ENCODE measurements at regions not wholly inside any gene's neighbourhood (a gene's known extent, or its start where the extent isn't known, plus 50 kb on each side); places are given as distances from the start of the nearest gene placed in this dataset.
"Not testable (repeated sequence)": the region's sequence is repeated elsewhere in the genome, so short reads cannot be mapped to it uniquely, and the experiment has no call there.

DNA sequence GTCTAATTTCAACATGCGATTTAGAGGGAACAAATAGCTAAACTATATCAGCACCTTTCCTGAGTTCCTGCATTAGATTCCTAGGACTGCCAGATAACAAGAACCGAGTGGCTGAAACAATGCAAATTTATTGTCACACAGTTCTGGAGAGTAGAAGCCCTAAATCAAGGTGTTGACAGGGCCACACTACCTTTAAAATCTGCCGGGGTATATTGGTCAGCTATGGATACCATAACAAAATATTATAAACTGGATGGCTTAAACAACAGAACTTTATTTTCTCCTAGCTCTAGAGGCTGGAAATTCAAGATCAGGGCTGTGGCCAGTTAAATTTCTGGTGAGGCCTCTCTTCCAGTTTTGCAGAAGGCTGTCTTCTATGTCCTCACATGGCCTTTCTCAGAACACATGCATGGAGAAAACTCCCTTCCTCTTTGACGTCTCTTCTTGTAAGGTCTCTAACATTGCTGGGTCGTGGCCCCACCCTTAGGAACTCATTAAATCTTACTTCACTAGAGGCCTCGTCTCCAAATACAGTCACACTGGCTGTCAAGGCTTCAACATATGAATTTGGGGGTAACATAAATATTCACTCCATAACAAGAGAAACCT lies 144.3 kb downstream of the FCRL5 start:
- no peak for DNase-seq

DNA sequence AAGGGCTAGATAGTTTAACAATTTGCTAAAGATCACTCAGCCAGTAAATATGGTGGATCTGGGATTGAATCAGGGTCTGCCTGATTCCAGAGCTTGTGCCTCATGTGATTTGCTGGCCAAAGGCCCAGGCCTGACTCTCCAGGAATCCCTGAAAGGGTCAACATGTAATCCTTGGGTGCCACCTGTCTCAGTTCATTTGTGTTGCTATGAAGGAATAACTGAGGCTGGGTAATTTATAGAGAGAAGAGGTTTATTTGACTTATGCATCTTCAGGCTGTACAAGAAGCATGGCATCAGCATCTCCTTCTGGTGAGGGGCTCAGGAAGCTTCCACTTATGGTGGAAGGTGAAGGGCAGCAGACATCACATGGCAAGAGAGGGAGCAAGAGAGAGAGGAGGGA lies 144.9 kb downstream of the FCRL5 start:
- DNase-seq: no peak

DNA sequence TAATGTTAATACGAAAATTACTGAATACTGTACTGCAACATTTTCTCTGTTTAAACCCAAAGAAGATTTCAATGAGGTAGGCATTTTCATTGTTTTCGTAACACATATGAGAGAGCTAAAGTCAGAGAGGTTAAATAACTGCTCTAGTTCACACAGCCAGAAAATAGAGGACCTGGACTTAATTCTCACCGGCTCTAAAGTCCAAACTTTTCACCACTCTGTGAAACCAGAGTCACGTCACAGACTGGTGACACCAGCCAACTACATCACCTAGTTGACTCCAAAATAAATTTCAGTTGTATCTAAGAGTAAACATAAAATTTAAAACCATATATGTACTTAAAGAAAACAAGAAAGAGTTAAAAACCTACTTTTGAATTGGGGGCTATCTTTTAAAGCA lies 146.7 kb downstream of the FCRL5 start:
- DNase-seq: no peak

DNA sequence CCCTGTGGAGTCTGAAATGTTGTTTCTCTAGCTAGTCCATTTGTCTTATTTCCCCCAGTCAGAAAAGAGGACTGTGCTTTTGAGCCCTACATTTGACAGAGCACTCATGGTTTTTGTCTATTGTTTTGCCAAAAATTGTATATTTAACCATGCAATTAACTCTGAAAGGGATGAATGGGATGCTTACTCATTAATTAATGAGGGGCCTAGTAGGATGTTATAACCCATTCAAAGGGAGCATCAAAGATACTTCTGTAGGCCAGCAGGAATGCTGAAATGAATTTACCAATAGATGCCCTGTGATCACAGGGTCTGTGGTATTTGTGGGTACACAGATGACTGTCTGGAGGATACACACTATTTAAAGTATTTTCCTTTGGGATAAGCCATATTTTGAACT lies 147.7 kb downstream of the FCRL5 start:
- DNase-seq: no peak

DNA sequence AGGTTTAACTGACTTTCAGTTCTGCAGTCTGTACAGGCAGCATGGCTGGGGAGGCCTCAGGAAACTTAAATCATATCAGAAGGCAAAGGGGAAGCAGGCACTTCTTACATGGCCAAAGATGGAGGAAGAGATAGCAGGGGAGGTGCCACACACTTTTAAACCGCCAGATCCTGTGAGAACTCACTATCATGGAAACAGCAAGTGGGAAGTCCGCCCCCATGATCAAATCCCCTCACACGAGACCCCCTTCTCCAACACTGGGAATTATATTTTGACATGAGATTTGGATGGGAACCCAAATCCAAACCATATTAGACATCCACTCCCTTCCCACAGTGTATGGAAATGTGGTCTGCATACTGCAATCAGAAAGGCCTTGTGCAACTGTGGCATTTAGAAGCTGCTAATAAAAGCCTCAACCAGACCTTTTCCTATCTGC lies 148.2 kb downstream of the FCRL5 start:
- DNase-seq: no peak

DNA sequence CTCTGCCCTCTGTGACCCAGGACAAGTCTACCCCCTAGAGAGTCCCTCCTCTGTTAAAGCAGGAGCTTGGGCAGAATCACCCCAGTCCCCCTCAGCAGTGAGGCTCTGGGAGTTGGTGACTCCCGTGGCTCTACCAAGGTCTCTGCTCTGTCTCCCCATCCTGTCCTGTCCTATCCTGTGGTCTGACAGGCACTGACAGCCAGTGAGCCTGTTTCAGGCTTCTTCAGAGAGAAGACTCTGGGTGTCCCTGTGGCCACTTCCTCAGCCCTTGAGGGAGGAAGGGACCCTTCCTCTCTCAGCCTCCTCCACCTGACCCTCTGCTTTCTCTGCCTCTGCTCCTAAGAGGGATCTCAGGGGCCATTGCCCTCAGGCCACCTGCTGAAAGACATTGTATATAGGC lies 148.7 kb downstream of the FCRL5 start:
- DNase-seq: no peak

DNA sequence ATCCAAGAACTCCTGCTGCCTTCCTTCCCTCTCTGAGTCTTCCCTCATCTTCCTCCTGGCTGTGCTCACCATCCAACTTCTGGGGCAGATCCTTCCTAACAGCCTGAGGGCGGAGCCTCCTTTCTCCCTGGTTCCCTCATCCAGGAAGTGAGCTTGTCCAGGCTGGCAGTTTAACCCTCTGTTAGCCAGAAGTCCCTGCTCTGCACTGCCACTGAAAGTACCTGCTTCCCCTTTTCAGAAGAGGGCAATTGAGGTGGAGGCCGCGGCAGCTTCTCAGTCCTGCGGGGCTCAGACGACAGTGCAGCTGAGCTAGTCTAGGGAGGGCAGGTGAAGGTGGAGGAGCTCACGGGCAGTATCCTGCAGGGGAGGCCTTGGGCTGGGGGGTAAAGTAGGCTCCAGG lies 149.1 kb downstream of the FCRL5 start:
- DNase-seq: no peak

DNA sequence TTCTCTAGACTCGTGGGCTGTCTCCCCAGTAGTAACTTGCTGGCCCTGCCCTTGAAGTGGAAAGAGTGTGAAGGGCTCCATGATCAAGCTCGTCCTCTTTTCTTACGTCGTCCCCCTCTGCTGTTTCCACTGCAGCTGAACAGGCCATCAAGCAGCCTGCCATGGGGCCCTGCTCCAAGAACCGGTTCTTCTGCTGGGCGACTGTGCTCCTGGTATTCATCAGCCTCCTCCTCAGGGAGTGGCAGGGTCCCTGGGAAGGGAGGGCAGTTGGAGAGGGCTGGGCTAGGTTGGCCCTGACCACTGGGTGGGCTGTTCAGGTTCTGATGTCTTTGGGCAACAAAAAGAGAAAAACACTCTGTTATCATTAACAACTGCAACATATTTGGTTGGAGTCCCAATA lies 151.5 kb downstream of the FCRL5 start:
- no peak for DNase-seq

DNA sequence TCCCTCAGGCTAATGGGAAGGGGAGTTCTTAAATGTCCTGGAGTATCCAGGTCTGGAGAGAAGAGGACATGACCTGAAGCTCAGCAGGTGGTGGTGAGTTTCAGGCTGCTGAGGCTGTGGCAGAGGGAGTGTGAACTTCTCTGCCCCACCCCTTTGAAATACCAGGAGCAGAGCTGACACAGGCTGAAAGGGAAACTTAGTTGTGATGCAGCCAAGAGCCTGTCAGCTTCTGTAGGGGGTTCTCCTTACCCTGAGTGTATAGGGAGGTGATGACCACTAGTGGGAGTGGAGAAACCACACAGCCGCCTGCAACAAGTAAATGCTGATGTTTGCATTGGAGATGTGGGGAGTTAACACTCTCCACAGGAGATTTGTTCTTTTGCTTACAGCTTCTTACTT lies 152.3 kb downstream of the FCRL5 start:
- DNase-seq: no peak

DNA sequence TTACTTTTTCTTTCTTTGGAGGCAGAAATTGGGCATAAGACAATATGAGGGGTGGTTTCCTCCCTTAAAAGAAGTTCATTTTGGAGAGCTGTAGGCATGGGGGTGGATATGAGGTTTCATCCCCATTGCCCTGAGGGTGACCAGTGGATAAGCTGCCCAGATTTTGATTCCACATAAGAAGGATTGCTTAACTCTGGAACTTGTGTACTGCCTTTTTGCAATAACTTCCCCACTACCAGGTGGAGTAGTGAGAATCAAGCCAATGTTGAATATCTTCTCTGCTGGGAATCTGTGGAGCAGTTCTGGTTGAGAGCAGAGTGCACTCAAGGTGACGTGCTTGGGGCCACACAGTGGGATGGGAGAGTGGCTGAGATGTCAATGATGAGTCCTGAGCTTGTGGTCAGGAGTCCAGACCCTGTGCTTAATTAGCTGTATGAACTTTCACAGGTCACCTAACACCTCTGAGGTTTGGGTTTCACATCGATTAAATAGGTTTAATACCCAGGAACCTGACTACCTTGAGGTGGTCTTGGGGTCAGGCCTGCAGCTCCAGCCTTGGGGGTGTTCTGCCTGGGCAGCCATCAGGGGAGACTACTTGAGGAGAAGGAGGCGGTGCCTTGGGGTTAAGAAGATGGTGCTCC lies 152.9 kb downstream of the FCRL5 start:
- no peak for DNase-seq

DNA sequence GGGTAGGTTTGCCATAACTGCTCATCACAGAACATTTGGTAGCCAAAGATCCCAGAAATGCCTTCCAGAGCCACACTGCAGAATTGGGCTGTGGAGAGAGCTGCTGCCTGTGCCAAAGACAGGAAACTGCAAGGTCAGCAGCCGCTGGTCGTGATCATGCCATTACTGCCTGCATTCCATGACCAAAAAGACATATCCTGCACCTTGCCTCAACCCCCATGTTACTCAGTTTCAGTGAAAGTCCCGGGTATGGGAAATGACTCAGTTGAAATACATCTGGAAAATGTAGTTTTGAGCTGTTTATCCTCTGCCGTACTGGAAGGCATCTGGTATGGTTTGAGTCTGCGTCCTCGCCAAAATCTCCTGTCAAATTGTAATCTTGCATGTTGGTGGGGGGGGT lies 161.7 kb downstream of the FCRL5 start:
- DNase-seq: no peak

DNA sequence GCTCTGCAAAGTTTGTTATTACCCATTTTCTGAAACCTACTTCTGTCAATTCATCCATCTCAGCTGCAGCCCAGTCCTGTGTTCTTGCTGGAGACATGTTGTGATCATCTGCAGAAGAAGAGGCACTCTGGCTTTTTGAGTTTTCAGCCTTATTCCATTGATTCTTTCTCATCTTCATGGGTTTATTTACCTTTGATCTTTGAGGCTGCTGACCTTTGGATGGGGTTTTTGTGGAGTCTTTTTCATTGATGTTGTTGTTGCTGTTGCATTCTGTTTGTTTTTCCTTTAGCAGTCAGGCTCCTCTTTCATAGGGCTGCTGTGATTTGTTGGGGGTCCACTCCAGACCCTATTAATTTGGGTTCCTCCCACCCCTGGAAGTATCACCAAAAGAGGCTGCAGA lies 164.3 kb downstream of the FCRL5 start:
- no peak for DNase-seq

DNA sequence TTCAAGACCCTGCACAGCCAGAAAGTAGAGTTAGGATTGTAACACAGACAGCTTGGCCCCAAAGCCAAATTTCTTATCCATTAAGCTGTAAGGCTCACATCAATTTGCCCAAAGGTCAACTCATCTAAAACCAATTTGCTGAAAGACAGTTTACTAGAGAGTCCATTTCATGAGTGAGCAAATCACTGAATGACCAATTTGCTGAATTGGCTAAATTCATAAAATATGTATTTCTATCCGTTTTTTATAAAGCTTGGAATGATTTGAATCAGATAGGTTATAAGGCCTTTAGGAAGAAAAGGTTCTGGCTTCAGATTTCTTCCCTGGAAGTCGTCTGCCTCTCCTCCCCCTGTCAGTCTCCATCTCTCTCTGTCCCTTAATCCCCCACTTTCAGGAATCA lies 168.1 kb downstream of the FCRL5 start:
- no peak for DNase-seq

DNA sequence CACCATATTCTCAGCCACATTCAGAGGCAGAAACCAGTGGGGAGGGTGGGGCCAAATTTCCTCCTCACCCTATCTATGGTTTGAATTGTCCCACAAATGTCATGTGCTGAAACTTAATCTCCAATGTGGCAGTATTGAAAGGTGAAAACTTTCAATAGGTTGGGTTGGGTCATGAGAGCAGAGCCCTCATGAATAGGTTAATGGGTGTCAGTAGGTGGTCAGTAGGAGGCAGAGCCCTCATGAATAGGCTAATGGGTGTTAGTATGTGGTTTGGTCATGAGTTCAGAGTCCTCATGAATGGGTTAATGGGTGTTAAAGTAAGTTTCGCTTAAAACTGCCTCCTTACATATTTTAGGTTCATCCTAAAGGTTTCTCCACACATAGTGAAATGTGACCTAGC lies 170.0 kb downstream of the FCRL5 start:
- DNase-seq: no peak

DNA sequence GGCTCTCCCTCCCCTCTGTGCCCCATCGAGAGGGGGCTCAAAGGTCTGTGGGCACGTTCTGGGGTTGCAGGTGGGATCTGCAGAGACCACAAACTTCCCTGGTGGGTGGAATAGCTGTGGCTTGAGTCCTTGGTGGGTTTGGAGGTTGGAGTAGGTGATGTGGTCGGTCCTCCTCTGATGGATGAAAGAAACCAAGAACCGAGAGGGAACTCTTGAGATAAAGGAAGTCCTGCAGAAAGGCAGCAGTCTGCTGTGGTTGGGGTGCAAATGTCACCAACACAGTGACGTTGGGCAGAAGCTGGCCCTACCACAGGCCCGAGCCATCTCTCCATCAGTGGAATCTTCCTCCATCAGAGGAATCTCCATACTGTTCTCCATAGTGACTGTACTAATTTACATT lies 171.8 kb downstream of the FCRL5 start:
- DNase-seq: no peak

DNA sequence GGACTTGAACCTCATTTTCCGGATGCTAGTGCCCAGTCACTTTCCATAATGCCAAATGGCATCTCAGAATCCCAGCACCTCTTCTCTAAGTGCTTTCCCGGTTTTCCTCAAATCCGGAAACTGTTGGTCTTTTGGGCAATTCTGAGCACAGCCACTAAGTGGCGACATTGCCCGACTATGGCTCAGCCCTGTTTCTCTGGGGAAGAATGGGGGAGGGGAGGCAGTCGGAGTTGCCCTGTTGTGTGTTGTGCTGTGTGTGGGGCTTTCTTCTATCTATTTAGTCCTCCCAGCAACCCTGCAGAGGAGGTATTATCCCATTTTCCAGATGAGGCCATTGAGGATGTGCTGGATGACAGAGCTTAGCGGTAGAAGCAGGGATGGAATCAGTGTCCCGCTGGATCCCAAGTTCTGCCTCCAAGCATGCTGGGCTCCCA lies 175.0 kb downstream of the FCRL5 start:
- DNase-seq: peak; percentile 28

DNA sequence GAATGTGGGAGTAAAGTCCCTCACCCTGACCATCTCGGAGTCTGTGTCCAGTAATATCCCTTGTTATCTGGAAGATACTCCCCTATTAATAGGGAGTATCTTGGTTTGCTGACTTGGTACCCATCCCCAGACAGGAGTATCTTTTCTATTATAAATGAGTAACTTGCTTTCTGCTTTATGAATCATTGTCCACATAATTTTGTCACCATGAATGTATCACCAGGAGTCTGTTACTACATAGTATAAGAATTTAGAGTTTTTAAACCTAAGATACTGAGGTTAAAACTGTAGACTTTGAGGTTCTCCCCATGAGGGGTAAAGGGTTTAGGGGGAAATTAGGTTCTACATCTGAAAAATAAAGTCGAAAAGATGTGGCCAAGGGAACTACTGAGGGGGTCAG lies 175.6 kb downstream of the FCRL5 start:
- no peak for DNase-seq

DNA sequence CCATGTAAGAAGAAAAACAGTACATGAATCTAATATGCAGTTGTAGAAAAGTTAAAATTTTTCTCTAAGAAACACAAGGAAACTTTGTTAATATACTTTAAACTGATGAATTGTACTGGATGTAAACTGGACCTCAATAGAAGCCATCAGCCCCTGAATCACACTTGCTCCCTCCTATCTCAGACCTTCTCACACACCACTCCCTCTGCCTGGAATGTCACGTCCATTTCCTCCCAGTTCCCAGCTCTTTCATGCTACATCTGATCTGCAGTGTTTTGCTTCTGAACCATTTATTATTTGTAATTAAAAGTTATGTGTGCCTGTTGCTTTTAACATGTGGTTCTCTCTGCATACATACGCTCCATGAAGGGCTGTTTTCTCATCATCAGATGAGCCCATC lies 180.0 kb downstream of the FCRL5 start:
- not testable (repeated sequence) for DNase-seq

DNA sequence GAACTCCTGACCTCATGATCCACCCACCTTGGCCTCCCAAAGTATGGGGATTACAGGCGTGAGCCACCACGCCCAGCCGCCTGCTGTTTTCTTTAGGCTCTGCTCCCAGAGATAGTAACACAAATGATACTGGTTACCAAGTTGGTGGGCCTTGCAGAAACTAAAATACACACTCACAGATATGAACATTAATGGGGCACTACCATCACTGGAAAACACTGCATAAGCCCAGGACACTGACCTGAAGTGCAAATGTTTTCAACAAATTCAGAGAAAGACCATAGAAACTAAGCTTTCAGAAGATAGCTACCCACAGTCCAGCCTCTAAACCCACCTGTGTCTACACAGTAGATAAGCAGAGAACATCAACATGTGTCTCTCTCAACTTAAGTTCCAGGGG lies 180.5 kb downstream of the FCRL5 start:
- DNase-seq: no peak

DNA sequence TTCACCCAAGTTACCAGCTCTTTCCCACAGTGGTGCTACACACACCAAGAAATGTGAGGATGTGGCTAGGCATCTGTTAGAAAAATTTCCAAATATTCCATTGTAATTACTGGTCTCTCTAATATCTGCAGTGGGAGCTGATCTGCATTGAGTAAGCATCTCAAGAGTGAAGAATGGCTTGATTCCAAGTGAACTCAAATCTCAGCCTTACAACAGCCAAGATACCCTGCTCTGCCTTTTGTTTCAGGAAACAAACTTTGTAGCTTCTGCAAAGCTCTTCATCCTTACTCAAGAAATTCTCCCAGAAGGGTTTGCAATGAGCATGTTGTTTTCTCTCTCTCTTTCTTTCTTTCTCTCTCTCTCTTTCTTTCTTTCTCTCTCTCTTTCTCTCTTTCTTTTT lies 181.1 kb downstream of the FCRL5 start:
- no peak for DNase-seq

DNA sequence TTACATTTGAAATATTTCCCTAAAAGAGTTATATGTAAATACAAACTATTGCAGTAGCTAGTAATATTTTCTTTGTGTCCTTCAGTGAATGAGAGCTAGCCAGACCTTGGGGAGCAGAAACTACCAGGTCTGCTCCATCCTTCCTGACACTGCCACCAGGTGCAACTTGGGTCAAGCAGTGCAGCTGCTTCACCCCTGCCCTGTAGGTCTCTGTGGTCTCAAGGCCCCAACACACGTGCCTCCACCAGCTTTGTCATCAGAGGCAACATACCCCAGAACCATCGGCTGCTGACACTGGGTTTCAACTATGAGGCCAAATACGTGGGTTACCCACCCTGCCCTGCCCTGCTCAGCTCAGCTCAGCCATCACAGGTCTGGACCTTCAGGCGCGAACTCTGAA lies 181.6 kb downstream of the FCRL5 start:
- DNase-seq: no peak

DNA sequence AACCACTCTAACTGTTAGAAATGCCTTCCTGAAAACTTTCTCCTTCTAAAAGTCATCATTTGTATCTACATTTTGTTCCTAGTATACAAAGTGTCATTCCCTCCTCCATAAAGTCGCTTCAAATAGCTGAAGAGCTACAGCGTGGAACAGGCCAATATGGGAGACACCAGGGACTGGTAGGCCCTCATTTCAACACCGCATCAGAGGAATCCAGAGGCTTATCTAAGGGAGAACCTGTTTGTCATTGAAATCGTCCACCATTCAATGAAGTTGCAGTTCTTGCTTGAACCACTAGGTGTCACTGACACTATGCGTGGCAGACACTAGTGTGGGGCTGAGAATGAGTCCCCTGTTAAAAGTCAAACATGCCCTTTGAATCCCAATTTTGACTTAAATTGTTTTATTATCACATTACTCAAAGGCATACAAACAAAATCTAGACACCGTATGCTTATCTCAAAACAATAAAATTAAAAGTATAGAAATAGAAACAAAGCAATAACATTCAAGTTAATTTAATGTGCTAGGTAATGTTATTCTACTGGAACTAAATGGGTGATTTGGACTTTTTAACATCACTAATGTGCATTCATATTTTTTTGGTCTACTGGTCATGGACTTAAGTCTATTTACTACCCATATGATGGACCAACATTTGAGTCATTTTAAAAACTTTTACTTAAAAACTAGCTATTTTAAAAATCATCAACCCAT lies 182.3 kb downstream of the FCRL5 start:
- peak; percentile 71 for DNase-seq

DNA sequence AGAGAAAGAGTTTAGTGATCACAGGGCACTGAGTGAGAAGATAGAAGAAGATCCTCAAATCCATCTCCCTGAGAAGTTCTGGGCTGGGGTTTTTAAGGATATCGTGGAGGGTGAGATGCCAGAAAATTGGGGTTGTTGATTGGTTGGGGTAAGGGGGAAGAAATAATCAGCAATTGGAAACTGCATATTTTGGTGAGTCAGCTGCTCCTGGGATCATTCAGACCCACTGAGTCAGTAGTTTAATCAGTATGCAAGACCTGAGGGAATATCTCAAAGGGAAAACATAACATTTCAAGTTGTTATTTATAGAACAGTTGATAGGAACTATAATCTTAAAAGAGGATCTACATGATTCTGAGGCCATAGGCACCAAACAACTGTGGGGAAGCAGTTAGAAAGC lies 183.4 kb downstream of the FCRL5 start:
- not testable (repeated sequence) for DNase-seq

DNA sequence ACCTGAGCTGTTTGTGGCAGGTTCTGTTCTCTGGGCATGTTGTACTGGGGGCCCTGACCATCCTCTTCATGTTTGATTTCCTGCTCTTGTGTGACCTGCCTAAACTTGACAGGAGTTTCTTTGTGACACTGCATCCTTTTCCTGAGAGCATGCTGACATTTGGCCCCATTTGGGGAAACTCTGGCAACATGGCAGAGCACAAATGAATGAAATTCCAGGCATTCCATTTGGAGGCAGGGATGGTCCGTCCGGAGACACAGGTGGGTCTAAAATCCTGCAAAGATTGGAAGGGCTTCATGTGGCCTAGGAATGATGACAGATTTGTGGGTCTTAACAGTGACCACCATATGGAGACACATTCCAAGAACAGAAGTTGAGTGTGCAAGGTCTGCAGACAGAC lies 184.0 kb downstream of the FCRL5 start:
- DNase-seq: no peak

DNA sequence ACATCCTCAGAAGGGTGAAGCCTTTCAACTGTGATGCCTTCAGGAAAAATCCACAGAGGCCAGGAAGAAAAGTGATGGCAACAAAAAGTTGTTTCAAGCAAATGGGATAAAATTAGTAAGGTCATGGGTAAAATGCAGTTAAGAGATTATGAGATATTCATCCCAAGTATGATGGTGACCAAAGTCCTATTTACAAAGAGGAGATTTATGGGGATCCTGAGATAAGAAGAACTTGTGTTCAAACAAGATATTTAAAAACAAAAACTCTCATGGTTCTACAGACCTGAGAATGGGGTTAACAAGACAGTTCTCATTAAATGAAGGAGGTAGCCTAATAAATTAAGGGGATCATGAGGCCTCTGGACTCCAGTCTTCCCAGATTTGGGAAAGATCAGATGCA lies 184.4 kb downstream of the FCRL5 start:
- no peak for DNase-seq
